ENCODE measurements at regions not wholly inside any gene's neighbourhood (a gene's known extent, or its start where the extent isn't known, plus 50 kb on each side); places are given as distances from the start of the nearest gene placed in this dataset.

DNA sequence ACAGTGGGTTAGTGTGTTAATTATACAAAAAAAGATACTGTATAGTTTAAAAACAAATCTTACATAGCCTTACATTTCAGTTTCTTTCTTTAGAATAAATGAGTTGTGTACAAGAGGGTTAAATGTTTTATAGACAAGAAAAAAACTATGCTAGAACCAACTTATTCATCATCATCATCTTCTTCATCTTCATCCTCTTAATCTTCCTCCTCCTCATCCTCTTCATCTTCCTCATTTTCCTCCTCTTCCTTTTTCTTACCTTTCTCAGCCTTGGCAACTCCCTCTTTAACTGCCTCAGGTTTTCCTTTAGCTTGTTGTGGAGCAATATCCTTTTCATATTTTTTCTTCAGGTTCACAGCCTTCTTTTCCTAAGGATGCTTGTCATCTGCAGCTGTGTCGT is 53.7 kb downstream of the RPS12 start:
- no peak overlapping the region for H3K4me3 ChIP-seq (ENCODE audit: low read depth, low read length)

GRCh38 chr6:132872923-132873322 is 58.6 kb downstream of the RPS12 start:
- no peak overlapping the region for H3K4me3 ChIP-seq (ENCODE audit: low read depth, low read length)
- TF ChIP-seq, protein P1, sequence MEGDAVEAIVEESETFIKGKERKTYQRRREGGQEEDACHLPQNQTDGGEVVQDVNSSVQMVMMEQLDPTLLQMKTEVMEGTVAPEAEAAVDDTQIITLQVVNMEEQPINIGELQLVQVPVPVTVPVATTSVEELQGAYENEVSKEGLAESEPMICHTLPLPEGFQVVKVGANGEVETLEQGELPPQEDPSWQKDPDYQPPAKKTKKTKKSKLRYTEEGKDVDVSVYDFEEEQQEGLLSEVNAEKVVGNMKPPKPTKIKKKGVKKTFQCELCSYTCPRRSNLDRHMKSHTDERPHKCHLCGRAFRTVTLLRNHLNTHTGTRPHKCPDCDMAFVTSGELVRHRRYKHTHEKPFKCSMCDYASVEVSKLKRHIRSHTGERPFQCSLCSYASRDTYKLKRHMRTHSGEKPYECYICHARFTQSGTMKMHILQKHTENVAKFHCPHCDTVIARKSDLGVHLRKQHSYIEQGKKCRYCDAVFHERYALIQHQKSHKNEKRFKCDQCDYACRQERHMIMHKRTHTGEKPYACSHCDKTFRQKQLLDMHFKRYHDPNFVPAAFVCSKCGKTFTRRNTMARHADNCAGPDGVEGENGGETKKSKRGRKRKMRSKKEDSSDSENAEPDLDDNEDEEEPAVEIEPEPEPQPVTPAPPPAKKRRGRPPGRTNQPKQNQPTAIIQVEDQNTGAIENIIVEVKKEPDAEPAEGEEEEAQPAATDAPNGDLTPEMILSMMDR (IDR thresholded peaks at IDR 0.05; ENCODE audit: low read depth, low read length): no peak

More for the DNA sequence above, 53.7 kb downstream of the RPS12 start:
- TF ChIP-seq, protein P1 (IDR thresholded peaks at IDR 0.05; ENCODE audit: low read depth, low read length): no peak

- TF ChIP-seq, protein P1 (IDR thresholded peaks at IDR 0.05; ENCODE audit: low read depth, low read length): no peak
- H3K4me3 ChIP-seq (ENCODE audit: low read depth, low read length): no peak overlapping the region
Measured at GRCh38 chr6:132877003-132877402, 62.6 kb downstream of the RPS12 start.

DNA sequence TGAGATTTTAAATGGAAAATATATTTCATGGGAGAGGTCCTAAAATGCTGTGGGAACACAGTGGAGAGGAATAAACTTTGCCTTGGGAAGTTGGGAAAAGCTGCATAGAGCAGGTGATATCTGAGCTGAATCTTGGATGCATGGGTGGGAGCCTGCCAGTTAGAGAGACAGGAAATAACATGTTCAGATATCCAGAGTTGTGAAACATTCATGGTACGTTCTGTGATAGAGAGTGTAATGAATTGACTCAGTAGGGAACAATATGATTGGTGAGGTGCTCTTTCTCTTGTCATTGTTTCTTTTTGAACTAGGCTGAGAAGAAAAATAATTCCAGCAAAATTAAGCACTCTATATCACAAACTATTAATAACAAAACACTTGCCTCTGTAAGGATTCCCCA is 72.8 kb downstream of the RPS12 start:
- TF ChIP-seq, protein P1 (IDR thresholded peaks at IDR 0.05; ENCODE audit: low read depth, low read length): no peak
- no peak overlapping the region for H3K4me3 ChIP-seq (ENCODE audit: low read depth, low read length)

DNA sequence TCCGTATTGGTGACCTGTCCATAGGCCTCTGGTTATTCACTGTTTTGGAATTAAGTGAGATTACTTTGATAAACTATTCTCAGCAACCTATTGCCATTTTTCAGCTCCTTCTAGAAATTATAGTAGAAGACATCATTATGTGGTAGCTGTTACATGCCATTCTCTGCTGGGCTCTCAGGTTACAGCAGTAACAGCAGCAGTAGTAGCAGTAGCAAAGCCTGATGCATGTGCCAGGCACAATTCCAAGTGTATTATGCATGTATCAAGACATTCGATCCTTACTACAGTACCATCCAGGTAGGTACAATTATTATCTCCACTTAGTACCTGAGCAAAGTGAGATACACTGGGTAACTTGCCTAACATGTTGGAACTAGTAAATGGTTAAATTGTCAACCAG is 74.3 kb downstream of the RPS12 start:
- no peak overlapping the region for H3K4me3 ChIP-seq (ENCODE audit: low read depth, low read length)
- TF ChIP-seq, protein P1 (IDR thresholded peaks at IDR 0.05; ENCODE audit: low read depth, low read length): no peak

DNA sequence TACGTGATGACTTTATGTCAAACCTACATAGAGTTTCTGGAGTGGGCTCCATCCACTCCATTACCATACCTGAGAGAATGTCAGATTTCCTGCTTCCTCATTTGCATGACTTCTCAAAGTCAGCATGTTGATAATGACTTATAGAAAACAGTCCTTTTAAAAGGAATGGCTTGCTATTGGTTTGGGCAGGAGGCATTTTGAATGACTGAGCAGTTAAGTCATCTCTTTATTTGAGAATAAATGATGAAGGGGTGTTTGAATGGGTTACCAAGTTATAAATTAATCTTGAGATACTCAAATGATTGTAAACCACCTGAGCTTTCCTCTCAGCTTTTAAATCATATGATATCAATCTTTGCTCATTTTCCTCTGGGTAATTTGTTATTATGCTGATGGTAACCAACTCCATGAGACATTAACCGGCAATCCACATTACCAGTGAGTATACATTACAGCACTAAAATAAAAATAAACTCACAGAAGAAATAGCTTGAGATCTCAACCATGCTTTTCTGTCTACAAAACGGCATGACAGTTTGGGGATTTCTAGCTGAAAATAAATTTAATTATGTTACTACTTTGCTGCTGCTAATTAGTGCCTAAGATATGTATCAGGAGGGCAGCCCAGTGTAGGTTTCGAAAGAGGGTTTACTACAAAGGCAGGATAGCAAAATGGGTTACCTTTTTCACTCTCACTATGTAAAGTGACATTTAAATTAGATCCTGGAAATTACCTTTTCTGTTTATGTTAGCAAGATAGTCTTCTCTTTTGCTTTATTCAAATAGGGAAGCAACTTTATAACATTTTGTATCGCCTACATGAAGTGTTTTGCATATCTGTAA is 78.8 kb downstream of the RPS12 start:
- TF ChIP-seq, protein P1 (IDR thresholded peaks at IDR 0.05; ENCODE audit: low read depth, low read length): no peak
- no peak overlapping the region for H3K4me3 ChIP-seq (ENCODE audit: low read depth, low read length)

- no peak overlapping the region for H3K4me3 ChIP-seq (ENCODE audit: low read depth, low read length)
- TF ChIP-seq, protein P1 (IDR thresholded peaks at IDR 0.05; ENCODE audit: low read depth, low read length): no peak
Measured at GRCh38 chr6:132893772-132894490, 79.6 kb downstream of the RPS12 start.

All from WI38 (cell line).